Astrocyte (in vitro differentiated cells and primary cell): ENCODE measurements at regions not wholly inside any gene's neighbourhood (a gene's known extent, or its start where the extent isn't known, plus 50 kb on each side); places are given as distances from the start of the nearest gene placed in this dataset.

ENCODE experiments used
- DNase-seq: peaks from one replicate; pipeline ENCODE4 v3.0.0-alpha.2; 2010; ENCODE audit warnings: low read depth
- FAIRE-seq: peaks from 2 replicates; lab custom pipeline; 2011; peaks lifted over from hg19 to GRCh38; lab: Jason Lieb, UNC
- H2AFZ ChIP-seq: 2 replicates; pipeline ENCODE4 v1.6.0; 2012; ENCODE audit warnings: low read depth, low read length, inconsistent platforms
- H3K27ac ChIP-seq: 2 replicates; pipeline ENCODE4 v1.5.1; 2011; ENCODE audit warnings: low read depth, low read length, inconsistent platforms
- H3K27me3 ChIP-seq: 2 replicates; pipeline ENCODE4 v1.6.0; 2011; ENCODE audit warnings: low read length, inconsistent platforms; ENCODE audit not compliant: insufficient read depth
- H3K36me3 ChIP-seq: 2 replicates; pipeline ENCODE4 v1.5.1; 2011; ENCODE audit warnings: low read length, inconsistent platforms; ENCODE audit not compliant: insufficient read depth
- H3K4me1 ChIP-seq: 2 replicates; pipeline ENCODE4 v1.5.1; 2011; ENCODE audit warnings: low read length, inconsistent platforms; ENCODE audit not compliant: insufficient read depth
- H3K4me2 ChIP-seq: 2 replicates; pipeline ENCODE4 v1.6.0; 2012; ENCODE audit warnings: low read length, inconsistent platforms
- H3K4me3 ChIP-seq: 2 replicates; pipeline ENCODE4 v1.5.1; 2011; ENCODE audit warnings: low read depth, mild to moderate bottlenecking, low read length, inconsistent platforms; ENCODE audit not compliant: insufficient read depth
- H3K79me2 ChIP-seq: 2 replicates; pipeline ENCODE4 v1.6.0; 2012; ENCODE audit warnings: mild to moderate bottlenecking, low read length, inconsistent platforms; ENCODE audit not compliant: insufficient read depth
- H3K9ac ChIP-seq: 2 replicates; pipeline ENCODE4 v1.6.0; 2012; ENCODE audit warnings: mild to moderate bottlenecking, low read length, inconsistent platforms
- H3K9me3 ChIP-seq: 2 replicates; pipeline ENCODE4 v1.5.1; 2012; ENCODE audit warnings: low read depth, mild to moderate bottlenecking, low read length, inconsistent platforms; ENCODE audit not compliant: insufficient read depth
- H4K20me1 ChIP-seq: 2 replicates; pipeline ENCODE4 v1.6.0; 2012; ENCODE audit warnings: low read length, inconsistent platforms; ENCODE audit not compliant: insufficient read depth
- H3K27ac Mint-ChIP-seq: one replicate; pipeline ENCODE4 v1.8.0; 2021; ENCODE audit warnings: mild to moderate bottlenecking, mixed read lengths; ENCODE audit not compliant: unreplicated experiment
- H3K27me3 Mint-ChIP-seq: one replicate; pipeline ENCODE4 v1.8.0; 2021; ENCODE audit warnings: low read depth, mixed read lengths; ENCODE audit not compliant: unreplicated experiment
- H3K36me3 Mint-ChIP-seq: one replicate; pipeline ENCODE4 v1.8.0; 2021; ENCODE audit warnings: low read depth, mixed read lengths; ENCODE audit not compliant: unreplicated experiment
- H3K4me1 Mint-ChIP-seq: one replicate; pipeline ENCODE4 v1.8.0; 2021; ENCODE audit warnings: low read depth, mixed read lengths; ENCODE audit not compliant: unreplicated experiment
- H3K4me3 Mint-ChIP-seq: one replicate; pipeline ENCODE4 v1.8.0; 2021; ENCODE audit warnings: mild to moderate bottlenecking, moderate library complexity, mixed read lengths; ENCODE audit not compliant: unreplicated experiment
- H3K9me3 Mint-ChIP-seq: one replicate; pipeline ENCODE4 v1.8.0; 2021; ENCODE audit warnings: mild to moderate bottlenecking, mixed read lengths; ENCODE audit not compliant: unreplicated experiment
- EZH2 ChIP-seq: IDR thresholded peaks from 2 replicates; pipeline ENCODE4 v1.6.1; 2012; ENCODE audit warnings: mild to moderate bottlenecking, low read length, inconsistent platforms; ENCODE audit not compliant: insufficient read depth
- TF ChIP-seq, protein P1 (sequence below): IDR thresholded peaks from 2 replicates; pipeline ENCODE4 v1.5.1; 2011; ENCODE audit warnings: low read depth, mild to moderate bottlenecking, inconsistent platforms, low read length, moderate library complexity; ENCODE audit not compliant: insufficient read depth

DNA sequence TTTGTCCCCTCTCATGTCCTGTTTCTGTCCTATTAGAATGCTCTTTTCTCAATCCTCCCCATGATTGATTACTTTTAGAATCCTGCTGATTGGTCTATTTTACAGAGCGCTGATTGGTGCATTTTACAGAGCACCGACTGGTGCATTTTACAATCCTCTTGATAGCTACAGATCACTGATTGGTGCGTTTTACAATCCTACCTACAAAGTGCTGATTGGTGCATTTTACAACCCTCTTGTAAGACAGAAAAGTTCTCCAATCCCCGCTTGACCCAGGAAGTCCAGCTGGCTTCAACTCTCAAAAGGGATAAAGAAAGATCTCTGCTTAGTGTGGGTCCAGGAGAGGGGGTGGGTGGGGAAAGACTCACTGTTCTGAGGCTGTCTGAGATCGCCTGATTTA, 71.3 kb downstream of the DHRS2 start:
- Mint-ChIP-seq H3K36me3 (peaks cover 3% of the 10 kb centered on the region), H3K27me3 (peaks cover 9% of the 10 kb centered on the region), H3K4me3 (no peak overlapping the region), H3K4me1 (peaks cover 8% of the 10 kb centered on the region), H3K9me3 (peaks cover 23% of the 10 kb centered on the region), H3K27ac (no peak overlapping the region)
- Histone ChIP-seq H3K79me2 (no peaks in the 10 kb centered on the region), H3K27ac (no peak overlapping the region), H3K9ac (no peak overlapping the region), H3K9me3 (no peaks in the 10 kb centered on the region), H3K27me3 (no peaks in the 10 kb centered on the region), H4K20me1 (no peaks in the 10 kb centered on the region), H2AFZ (no peak overlapping the region), H3K4me2 (no peak overlapping the region), H3K36me3 (no peaks in the 10 kb centered on the region), H3K4me3 (no peak overlapping the region), H3K4me1 (no peaks in the 10 kb centered on the region)
- DNase-seq = no peak
- no peak for FAIRE-seq
- TF ChIP-seq, protein P1, sequence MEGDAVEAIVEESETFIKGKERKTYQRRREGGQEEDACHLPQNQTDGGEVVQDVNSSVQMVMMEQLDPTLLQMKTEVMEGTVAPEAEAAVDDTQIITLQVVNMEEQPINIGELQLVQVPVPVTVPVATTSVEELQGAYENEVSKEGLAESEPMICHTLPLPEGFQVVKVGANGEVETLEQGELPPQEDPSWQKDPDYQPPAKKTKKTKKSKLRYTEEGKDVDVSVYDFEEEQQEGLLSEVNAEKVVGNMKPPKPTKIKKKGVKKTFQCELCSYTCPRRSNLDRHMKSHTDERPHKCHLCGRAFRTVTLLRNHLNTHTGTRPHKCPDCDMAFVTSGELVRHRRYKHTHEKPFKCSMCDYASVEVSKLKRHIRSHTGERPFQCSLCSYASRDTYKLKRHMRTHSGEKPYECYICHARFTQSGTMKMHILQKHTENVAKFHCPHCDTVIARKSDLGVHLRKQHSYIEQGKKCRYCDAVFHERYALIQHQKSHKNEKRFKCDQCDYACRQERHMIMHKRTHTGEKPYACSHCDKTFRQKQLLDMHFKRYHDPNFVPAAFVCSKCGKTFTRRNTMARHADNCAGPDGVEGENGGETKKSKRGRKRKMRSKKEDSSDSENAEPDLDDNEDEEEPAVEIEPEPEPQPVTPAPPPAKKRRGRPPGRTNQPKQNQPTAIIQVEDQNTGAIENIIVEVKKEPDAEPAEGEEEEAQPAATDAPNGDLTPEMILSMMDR = no peak
- no peak for TF ChIP-seq EZH2

DNA sequence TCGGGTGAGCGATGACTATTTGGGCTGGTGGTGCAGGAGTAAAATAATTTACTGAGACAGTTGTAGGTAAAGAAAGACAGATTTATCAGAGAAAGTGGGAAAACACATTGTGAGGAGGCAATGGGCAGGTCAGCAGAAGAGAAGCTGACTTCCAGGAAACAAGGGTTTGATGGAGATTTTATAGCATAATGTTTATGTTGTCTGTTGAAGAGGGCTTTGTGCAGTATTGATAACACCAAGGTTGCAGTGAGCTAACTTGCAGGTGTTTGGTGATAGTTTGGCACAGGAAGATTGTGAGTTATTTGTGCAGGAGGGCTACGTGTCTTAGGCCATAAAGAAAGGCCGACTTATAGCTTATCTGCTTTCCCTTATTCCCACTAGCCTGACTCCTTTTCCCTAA, 72.2 kb downstream of the DHRS2 start:
- Histone ChIP-seq H3K27ac (no peak overlapping the region), H3K9ac (no peak overlapping the region), H3K36me3 (no peaks in the 10 kb centered on the region), H3K4me3 (no peak overlapping the region), H3K79me2 (no peaks in the 10 kb centered on the region), H3K4me2 (no peak overlapping the region), H3K4me1 (no peaks in the 10 kb centered on the region), H3K9me3 (no peaks in the 10 kb centered on the region), H2AFZ (no peak overlapping the region), H3K27me3 (no peaks in the 10 kb centered on the region), H4K20me1 (no peaks in the 10 kb centered on the region)
- TF ChIP-seq EZH2 = no peak
- TF ChIP-seq, protein P1 = no peak
- FAIRE-seq (no peak), DNase-seq (no peak)
- Mint-ChIP-seq H3K9me3 (peaks cover 23% of the 10 kb centered on the region), H3K36me3 (peaks cover 3% of the 10 kb centered on the region), H3K4me1 (peaks cover 8% of the 10 kb centered on the region), H3K4me3 (no peak overlapping the region), H3K27me3 (peaks cover 14% of the 10 kb centered on the region), H3K27ac (no peak overlapping the region)

DNA sequence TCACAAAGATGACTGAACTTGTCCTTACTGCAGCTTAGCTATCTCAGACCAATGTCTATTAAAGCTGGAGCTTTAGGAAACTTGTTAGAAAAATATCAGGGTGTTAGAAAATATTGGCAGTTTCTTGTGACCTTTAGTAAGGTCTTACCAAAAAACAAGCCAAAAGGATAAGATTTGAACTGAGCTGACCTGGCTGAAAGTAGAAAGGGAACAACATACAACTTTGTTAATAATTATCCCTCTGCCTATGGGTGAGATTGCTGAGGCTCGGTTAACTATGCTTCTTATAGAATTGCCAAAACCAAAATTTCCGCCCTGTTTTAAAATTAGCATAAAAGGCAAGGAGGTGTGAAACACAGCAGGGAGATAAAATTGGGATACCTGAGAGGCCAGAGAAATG, 73.8 kb downstream of the DHRS2 start:
- H3K36me3 Mint-ChIP-seq = peaks cover 3% of the 10 kb centered on the region
- H3K4me3 Mint-ChIP-seq = no peak overlapping the region
- Histone ChIP-seq H3K4me3 (no peak overlapping the region), H2AFZ (no peak overlapping the region), H3K4me1 (no peaks in the 10 kb centered on the region), H3K4me2 (no peak overlapping the region), H3K9ac (no peak overlapping the region), H3K27me3 (no peaks in the 10 kb centered on the region), H3K9me3 (no peaks in the 10 kb centered on the region), H3K36me3 (no peaks in the 10 kb centered on the region), H3K27ac (no peak overlapping the region), H3K79me2 (no peaks in the 10 kb centered on the region), H4K20me1 (no peaks in the 10 kb centered on the region)
- no peak for FAIRE-seq
- TF ChIP-seq, protein P1 = no peak
- TF ChIP-seq EZH2 = no peak
- peaks cover 14% of the 10 kb centered on the region for H3K27me3 Mint-ChIP-seq
- peaks cover 18% of the 10 kb centered on the region for H3K9me3 Mint-ChIP-seq
- peaks cover 8% of the 10 kb centered on the region for H3K4me1 Mint-ChIP-seq
- no peak overlapping the region for H3K27ac Mint-ChIP-seq
- no peak for DNase-seq
